Tibial artery (tissue), 4 donors: ENCODE measurements at regions not wholly inside any gene's neighbourhood (a gene's known extent, or its start where the extent isn't known, plus 50 kb on each side); places are given as distances from the start of the nearest gene placed in this dataset.

Source experiments
- DNase-seq, 2 donors: peaks; one replicate each; pipeline ENCODE4 v3.0.0-alpha.2; 2019
- H3K27ac ChIP-seq, 2 donors: fragments of 200-600 bp; sonication (generic) in 1 of 2; 1 replicate in 1 of 2; 2 replicates in 1 of 2; pipeline ENCODE4 v1.5.1; 2018 to 2019; ENCODE audit warnings: mild to moderate bottlenecking in 1 of 2
- H3K27me3 ChIP-seq, 2 donors: fragments of 200-600 bp; sonication (generic) in 1 of 2; one replicate each; pipeline versions ENCODE4 v1.5.1 to v1.6.0; 2016 to 2019
- H3K36me3 ChIP-seq, 3 donors: fragments of 200-600 bp; sonication (generic) in 2 of 3; one replicate each; pipeline ENCODE4 v1.5.1; 2016 to 2019; ENCODE audit warnings: mild to moderate bottlenecking in 2 of 3
- H3K4me1 ChIP-seq, 4 donors: fragments of 200-600 bp; sonication (generic) in 2 of 4; 1 replicate in 3 of 4; 2 replicates in 1 of 4; pipeline ENCODE4 v1.5.1; 2016 to 2019
- H3K4me3 ChIP-seq, 2 donors: fragments of 200-600 bp; sonication (generic) in 1 of 2; 1 replicate in 1 of 2; 2 replicates in 1 of 2; pipeline ENCODE4 v1.5.1; 2018 to 2019; ENCODE audit warnings: mild to moderate bottlenecking in 2 of 2
- H3K9me3 ChIP-seq, 3 donors: fragments of 200-600 bp; sonication (generic) in 1 of 3; one replicate each; pipeline ENCODE4 v1.5.1; 2016 to 2019
- CTCF ChIP-seq, 2 experiments: fragments of 200-600 bp in 1 of 2; fragments of 450-650 bp in 1 of 2; IDR thresholded peaks; one replicate each; pipeline ENCODE4 v1.5.1; 2017 to 2019; ENCODE audit warnings: antibody characterized with exemption in 2 of 2, mild to moderate bottlenecking in 1 of 2, moderate library complexity in 1 of 2
- intact Hi-C: fragments of 100-400 bp; cut with DNase I; formaldehyde crosslinking; loops from one replicate; pipeline ENCODE4 v1.15.0; 2023; ENCODE audit warnings: low total_unique reads

- DNase-seq: no peak
- no peak for TF ChIP-seq CTCF (IDR thresholded peaks at IDR 0.05)
- H3K27me3 ChIP-seq: no peaks in the 10 kb centered on the region
- intact Hi-C loops: no loop called here
- H3K9me3 ChIP-seq: no peaks in the 10 kb centered on the region
- no peaks in the 10 kb centered on the region for H3K36me3 ChIP-seq
- no peak overlapping the region for H3K4me3 ChIP-seq
- H3K27ac ChIP-seq: no peak overlapping the region
- no peaks in the 10 kb centered on the region for H3K4me1 ChIP-seq
Observed at GRCh38 chr3:115375362-115375761, 228.3 kb upstream of the ZBTB20 start.

- Histone ChIP-seq H3K36me3 (no peaks in the 10 kb centered on the region), H3K27ac (no peak overlapping the region), H3K27me3 (no peaks in the 10 kb centered on the region), H3K9me3 (no peaks in the 10 kb centered on the region), H3K4me3 (no peak overlapping the region), H3K4me1 (peaks cover 0 to 12% (median 0%) of the 10 kb centered on the region in 4 donors)
- TF ChIP-seq CTCF (IDR thresholded peaks at IDR 0.05): no peak
- DNase-seq: no peak
- intact Hi-C loops: no loop called here
Observed at GRCh38 chr3:115380883-115381572, 233.9 kb upstream of the ZBTB20 start.

- Histone ChIP-seq H3K4me3 (no peak overlapping the region), H3K4me1 (peaks cover 0 to 12% (median 0%) of the 10 kb centered on the region in 4 donors), H3K27me3 (no peaks in the 10 kb centered on the region), H3K36me3 (no peaks in the 10 kb centered on the region), H3K9me3 (no peaks in the 10 kb centered on the region), H3K27ac (no peak overlapping the region)
- no peak for TF ChIP-seq CTCF (IDR thresholded peaks at IDR 0.05)
- intact Hi-C loops: no loop called here
- DNase-seq: no peak
Observed at GRCh38 chr3:115381573-115381912, 234.5 kb upstream of the ZBTB20 start.

- intact Hi-C loops: no loop called here
- no peak for DNase-seq
- H3K36me3 ChIP-seq: no peaks in the 10 kb centered on the region
- TF ChIP-seq CTCF (IDR thresholded peaks at IDR 0.05): no peak
- no peaks in the 10 kb centered on the region for H3K9me3 ChIP-seq
- H3K4me1 ChIP-seq: peaks cover 0 to 12% (median 0%) of the 10 kb centered on the region in 4 donors
- H3K4me3 ChIP-seq: no peak overlapping the region
- no peak overlapping the region for H3K27ac ChIP-seq
- H3K27me3 ChIP-seq: no peaks in the 10 kb centered on the region
Observed at GRCh38 chr3:115381931-115382330, 234.8 kb upstream of the ZBTB20 start.

GRCh38 chr3:115384381-115384780 is 237.3 kb upstream of the ZBTB20 start:
- DNase-seq: no peak
- no peak for TF ChIP-seq CTCF (IDR thresholded peaks at IDR 0.05)
- intact Hi-C loops: no loop called here

More at GRCh38 chr3:115384381-115384780, 237.3 kb upstream of the ZBTB20 start:
- Histone ChIP-seq H3K27ac (no peak overlapping the region), H3K27me3 (no peaks in the 10 kb centered on the region), H3K9me3 (no peaks in the 10 kb centered on the region), H3K4me3 (no peak overlapping the region), H3K36me3 (no peaks in the 10 kb centered on the region), H3K4me1 (peaks cover 0 to 29% (median 3%) of the 10 kb centered on the region in 4 donors)
